ENCODE measurements at regions not wholly inside any gene's neighbourhood (a gene's known extent, or its start where the extent isn't known, plus 50 kb on each side); places are given as distances from the start of the nearest gene placed in this dataset.

DNA sequence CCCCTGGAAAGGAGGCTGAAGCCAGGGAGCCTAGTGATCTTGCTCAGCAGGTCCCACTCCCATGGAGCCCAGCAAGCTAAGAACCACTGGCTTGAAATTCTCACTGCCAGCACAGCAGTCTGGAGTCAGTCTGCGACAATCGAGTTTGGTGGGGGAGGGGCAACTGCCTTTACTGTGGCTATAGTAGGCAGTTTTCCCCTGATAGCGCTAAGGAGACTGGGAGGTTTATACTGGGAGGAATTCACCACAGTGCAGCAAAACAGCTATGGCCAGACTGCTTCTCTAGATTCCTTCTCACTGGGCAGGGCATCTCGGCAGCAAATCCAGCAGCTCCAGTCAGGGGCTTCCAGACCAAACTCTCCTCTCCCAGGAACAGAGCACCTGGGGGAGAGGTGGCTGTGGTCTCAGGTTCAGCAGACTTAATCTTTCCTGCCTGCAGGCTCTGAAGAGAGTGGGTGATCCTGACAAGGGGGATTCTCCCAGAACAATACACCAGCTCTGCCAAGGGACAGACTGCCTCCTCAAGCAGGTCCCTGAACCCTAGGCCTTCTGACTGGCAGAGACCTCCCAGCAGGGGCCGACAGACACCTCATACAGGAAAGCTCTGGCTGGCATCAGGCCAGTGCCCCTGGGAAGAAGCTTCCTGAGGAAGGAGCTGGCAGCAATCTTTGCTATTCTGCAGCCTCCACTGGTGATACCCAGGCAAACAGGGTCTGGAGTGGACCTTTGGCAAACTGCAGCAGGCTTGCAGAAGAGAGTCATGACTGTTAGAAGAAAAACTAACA, 548.5 kb upstream of the NEGR1 start:
- no peak for DNase-seq (ENCODE audit: low spot score)

DNA sequence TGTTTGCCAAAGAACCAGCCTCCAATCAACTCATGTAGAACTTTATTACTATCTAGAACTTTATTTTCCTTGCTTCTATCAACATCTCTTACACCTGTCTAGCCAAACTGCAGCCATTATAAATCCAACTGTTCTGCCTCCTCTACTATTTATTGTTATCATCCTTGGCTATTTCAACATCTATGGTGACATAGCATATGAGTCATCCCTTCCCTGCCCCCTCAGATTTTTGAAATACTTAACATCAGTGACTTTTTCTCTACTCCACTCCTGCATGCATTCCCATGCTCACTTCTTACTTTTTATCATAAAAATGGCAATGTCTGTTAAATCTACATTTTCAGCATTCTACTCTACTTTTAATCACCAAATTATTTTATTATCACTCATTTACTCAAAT, 544.9 kb upstream of the NEGR1 start:
- DNase-seq (ENCODE audit: low spot score) = no peak

DNA sequence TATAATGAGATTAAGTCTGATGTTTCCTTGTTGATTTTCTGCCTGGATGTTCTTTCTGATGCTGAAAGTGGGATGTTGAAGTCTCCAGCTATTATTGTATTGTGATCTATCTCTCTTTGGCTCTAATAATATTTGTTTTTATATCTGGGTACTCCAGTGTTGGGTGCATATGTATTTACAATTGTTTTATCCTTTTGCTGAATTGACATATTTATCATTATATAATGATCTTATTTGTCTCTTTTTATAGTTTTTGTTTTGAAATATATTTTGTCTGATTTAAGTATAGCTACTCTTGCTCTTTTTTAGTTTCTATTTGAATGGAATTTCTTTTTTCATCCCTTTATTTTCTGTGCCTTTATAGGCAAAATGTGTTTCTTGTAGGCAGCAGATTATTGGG, 522.2 kb upstream of the NEGR1 start:
- no peak for DNase-seq (ENCODE audit: low spot score)

DNA sequence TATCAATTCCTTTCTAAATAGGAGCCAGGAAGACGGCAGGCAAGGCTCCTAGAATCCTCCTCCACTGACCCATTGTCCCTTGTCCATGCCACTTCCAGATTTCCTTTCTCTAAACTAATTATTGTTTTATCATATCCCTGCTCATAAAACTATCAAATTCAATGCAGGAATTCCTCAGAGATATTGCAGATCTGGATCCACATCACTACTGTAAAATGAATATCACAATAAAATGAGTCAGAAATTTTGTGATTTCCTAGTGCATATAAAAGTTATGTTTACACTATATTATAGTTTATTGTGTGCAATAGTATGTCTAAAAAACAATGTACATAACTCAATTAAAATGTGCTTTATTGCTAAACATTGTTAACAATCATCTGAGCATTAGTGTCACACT, 498.7 kb upstream of the NEGR1 start:
- DNase-seq (ENCODE audit: low spot score) = no peak

DNA sequence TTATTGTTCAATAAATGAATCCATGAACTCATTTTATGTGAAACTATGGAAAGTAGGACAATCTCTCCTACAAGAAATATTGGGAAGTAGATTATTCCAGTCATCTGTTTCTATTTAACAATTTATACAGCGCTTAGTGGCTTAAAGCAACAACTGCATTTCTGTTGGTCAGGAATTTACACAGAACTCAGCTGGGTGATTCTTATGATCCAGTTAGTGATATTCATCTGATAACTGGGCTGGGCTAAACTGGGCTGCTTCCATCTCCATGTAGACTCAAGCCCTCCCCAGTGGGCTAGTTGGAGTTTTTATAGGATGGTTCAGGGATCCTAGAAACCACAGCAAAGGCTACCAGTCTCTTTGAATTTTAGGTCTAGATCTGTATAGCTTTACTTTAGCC, 497.9 kb upstream of the NEGR1 start:
- DNase-seq (ENCODE audit: low spot score) = no peak

DNA sequence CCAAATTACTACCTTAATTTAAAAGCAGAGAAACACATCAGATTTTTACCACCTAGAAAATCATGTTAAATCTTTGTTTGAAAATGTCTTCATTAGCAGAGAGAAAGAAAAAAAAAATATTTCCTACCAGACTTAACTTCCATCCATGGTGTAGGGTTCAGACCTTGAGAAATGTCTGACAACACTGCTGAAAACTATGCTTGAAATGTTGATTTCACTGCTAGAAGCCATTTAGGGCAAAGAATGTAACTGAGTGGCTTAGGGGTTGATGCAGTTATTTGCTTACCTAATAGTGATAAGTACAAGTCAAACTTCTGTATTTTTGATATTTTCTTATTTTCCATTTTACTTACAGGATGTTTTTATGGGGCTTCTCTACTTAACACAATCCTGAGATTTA, 495.6 kb upstream of the NEGR1 start:
- no peak for DNase-seq (ENCODE audit: low spot score)

DNA sequence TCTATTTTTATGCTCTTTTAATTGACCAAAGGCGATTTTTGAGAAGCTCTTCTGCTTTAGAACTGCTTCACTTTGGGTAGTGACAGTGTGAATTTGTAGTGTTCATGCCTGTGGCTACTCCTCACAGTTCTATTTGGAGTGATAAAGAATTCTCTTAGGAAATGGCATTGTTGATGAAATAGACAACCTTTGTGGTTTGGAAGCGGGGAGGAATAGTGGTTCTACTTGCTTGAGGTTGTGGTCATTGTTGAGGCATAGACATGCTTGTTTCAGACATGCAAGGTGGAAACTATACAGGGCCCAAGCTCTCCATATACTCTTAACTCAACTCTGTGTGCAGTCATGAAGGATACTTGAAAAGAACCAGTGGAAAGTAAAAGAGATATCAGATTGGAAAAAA, 481.1 kb upstream of the NEGR1 start:
- no peak for DNase-seq (ENCODE audit: low spot score)

DNA sequence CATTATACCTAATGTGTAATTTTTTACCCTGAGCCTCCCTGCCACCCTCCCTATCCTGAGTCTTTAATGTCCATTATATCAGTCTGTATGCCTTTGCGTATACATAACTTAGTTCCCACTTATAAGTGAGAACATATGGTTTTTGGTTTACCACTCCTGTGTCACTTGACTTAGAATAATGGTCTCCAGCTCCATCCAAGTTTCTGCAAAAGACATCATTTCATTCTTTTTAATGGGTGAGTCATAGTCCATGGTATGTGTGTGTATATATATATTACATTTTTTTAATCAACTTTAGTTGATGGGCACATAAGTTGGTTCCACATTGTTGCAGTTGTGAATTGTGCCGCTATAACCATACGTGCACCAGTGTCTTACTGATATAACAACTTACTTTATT, 477.1 kb upstream of the NEGR1 start:
- no peak for DNase-seq (ENCODE audit: low spot score)

DNA sequence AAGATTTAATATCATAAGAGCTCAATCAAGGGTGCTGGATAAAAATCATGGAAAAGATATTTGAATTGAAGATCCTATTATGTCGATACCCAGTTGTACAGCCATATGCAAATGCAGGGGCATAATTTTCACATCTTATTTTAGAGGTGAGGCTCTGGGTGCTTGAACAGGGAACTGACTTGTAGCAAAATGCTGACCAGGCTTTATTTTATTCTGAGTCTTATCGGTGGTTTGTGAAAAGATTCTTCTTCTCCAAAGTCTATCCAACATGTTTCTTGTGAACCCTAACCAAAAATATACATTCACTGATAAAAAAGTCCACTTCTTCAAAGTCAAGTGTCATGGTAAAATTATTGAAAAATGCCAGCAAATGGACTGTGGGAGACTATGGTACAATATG, 475.5 kb upstream of the NEGR1 start:
- DNase-seq (ENCODE audit: low spot score) = no peak

DNA sequence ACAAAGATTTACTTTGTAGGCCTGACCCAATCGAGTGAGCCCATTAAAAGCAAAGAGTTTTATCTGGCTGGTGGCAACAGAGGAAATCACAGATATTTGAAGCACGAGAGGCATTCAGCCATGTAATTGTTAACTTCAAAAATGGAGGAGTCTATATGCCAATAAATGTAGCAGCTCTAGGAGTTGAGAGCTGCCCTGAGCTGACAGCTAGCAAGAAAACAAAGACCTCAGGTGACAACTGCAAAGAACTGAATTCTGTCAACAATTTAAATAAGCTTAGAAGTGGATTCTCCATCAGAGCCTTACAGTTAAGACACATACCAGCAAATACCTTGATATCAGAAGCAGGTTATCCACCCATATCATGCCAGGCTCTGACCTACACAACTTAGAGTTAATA, 463.1 kb upstream of the NEGR1 start:
- no peak for DNase-seq (ENCODE audit: low spot score)

DNA sequence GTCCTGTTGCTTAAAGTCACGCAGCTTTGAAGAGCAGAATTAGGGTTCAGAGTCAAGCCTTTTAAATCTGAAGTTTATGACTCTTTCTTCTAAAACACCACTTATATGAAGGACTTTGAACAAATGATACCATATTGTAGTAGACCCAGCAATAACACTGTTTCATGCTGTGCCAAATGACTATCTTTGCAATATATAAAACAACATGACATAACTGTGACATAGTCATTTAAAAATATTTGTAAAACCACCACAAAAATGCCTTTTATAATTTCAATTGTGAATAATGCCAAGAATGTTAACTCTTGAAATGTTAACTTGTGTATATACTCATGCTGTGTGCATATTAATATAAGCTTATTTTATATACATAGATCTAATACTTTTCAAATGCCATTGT, 452.1 kb upstream of the NEGR1 start:
- no peak for DNase-seq (ENCODE audit: low spot score)

DNA sequence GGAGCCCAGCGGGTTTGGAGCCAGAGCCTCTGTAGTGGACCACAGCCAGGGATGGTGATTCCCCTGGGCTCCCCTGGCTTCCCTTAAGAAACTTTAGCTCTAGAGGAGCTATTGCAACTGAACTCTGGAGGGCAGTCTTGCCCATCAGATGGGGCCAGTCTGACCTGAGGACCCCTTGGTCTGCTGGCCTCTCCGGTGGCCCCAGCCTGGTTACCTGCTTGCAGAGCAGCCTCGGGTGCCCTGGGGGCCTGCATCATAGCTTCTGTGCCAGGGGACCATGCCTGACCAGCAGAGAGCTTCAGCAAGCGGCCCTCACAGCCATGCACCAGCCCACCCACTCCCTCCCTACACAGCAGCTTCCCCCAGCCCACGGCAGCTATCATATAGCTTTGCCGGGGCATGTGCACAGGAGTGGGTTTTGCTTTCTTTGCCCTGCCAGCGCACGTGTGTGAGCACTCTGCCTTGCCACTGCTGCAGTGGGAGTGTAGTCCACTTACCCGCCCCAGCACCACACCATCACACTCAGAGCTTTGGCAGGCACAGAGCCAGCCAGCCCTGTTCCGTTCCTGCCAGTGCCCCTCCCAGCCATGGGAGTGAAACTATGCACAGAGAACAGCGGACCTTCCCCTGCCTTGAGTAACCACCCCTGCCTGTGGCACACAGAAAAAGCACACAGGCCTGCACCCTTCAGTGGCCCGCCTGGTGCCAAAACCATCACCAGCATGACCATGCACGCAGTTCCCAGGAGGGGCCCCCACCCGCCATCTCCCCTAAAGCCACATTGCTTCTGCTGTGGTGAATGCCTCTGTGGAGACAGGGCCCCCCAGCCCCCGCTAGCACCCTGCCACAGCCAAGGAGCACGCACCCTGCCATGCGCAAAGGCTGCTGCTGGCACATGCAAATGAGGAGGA, 442.9 kb upstream of the NEGR1 start:
- DNase-seq (ENCODE audit: low spot score) = no peak

DNA sequence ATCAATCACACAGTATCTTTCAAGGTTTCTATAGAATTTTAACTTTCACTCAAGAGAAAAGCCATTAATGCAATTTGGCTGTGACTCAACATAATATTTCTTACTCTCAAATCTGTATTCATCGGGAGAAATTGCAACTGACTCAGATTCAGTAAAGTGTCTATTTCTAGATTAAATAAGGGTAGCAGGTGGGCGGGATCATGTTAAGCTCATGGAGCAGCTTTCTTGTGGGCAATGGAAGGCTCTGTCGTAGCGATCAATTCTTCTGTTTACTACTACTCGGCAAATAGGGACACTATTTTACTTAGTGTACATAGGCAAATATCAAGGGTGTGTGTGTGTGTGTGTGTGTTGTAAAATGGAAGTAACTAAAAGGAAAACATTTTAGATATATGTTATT, 423.6 kb upstream of the NEGR1 start:
- DNase-seq (ENCODE audit: low spot score) = no peak

DNA sequence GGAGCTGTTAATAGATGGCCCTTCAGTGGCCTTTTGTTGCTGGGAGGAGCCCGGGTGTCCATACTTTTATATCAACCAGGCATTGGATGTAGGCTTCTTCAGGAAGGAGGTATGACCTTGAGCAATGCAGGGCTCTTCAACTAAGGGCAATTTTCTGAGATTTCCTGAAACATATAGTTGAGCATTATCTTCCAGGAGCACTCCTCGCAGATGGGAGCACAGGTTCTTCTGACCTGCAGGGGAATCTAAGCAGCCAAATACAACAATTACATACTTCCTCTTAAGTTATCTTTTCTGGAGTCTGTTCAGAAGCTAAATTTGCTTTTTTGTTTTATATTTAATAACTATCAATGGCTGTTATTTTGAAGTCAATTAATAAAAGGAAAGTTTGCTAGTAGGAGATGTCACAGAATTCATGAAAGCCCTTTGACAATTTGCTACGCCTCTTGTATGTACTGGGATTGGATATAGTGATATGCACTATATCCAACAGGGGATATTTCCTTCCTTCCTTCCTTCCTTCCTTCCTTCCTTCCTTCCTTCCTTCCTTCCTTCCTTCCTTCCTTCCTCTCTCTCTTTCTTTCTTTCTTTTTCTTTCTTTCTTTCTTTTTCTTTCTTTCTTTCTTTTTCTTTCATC, 422.6 kb upstream of the NEGR1 start:
- DNase-seq (ENCODE audit: low spot score) = no peak

DNA sequence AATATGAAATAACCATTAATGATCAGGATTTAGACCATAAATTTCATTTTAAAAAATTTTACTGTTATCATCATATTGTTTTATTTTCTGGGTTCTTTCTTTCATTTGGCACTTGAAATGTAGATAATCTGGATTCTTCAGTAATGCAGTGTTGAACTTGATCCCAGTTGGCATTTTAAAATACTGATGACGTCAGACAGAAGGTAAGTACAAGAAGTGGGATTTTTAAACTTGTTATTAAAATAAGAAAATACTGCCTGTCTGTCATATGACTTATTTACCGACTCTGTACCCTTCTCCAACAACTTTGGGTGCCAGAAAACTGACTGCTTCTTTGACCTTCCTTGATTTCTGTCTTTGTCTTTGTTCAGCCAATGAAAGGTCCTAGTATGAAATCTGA, 415.1 kb upstream of the NEGR1 start:
- DNase-seq (ENCODE audit: low spot score) = no peak

DNA sequence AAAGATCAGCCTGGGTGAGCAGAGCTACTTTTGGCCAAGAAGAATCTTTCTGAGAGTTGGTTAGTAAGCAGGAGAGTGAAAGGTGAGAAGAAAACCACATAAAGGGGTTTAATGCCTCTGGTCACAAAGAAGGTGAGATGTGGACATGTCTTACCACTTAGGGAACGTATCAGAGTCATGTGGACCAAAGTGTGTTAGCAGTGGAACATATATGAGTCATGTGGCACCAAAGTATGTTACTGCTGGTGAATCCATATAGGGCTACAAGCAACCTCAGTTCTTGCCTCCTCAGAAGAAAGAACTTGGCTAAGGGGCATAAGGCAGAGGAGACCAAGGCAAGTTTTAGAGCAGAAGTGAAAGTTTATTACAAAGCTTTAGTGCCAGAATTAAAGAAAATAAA, 411.6 kb upstream of the NEGR1 start:
- no peak for DNase-seq (ENCODE audit: low spot score)

DNA sequence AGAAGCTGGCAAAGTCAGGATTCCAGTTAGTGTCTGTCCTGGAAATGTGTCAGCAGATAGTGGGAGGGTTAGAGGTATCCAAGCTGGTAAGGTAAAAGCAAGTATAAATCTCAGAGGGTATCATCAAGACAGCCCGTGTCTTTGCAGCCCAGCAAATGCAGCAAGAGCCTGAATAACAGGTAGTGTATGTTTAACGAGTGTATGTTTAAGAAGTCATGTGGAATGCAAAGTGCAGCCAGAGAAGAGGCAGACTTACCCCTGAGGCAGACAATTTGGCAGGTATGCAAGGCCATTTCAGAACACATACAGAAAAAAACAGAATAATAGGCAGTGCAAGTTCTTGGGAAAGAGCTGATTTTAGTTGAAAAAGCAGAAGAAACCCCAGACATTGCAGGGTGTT, 411.0 kb upstream of the NEGR1 start:
- no peak for DNase-seq (ENCODE audit: low spot score)

DNA sequence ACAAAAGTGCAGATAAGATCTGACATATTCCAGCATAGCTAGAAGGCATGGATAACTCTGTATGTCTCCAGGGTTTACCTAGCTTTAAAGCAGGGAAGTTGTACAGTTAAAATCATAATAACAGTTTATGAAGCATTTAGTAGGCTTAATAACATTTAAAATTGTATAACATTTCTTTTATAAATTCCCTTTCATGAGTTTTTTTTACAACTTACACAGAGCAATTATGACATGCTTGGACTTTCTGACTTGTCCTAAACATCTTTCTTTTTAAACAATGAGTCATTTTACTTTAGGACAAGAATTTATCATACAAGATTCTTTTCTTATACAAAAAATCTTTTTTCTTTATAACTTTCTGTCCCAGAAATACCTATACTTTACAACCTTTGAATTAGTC, 408.5 kb upstream of the NEGR1 start:
- no peak for DNase-seq (ENCODE audit: low spot score)

DNA sequence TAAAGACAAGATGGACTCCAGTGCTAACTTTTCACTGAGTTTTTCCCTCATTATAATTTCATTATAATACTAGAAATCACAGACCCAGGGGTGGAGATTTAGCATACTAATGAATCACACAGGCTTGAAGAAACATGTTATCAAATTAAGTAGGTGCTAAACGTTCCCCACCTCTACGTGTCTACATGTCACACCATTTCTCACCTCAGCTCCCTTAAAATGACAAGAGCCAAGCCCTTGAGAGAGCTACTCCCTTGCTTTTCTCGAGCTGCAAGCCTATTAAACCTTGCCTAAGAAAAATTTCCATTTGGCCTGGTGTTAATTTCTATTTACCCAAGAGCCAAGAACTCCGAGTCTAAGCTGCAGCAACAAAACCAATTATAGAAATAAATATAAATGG, 396.3 kb upstream of the NEGR1 start:
- no peak for DNase-seq (ENCODE audit: low spot score)

DNA sequence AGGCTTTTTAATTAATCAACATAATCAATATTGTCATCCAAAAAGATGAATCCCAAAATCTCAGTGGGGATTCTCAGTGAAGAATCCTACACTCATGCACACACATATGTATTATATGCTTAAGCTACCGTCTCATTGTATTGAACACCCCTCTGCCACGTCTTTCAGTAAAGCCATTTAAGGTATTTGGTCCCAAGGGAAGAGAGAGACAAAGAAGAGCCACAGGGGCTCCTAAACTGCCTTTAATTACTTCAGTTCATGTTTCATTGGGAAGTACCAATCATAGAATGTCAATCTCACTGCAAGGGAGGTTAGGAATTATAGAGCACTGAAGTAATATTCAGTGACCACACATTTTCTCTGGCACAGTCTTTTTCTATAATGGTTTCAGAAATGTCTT, 388.6 kb upstream of the NEGR1 start:
- DNase-seq (ENCODE audit: low spot score) = no peak

DNA sequence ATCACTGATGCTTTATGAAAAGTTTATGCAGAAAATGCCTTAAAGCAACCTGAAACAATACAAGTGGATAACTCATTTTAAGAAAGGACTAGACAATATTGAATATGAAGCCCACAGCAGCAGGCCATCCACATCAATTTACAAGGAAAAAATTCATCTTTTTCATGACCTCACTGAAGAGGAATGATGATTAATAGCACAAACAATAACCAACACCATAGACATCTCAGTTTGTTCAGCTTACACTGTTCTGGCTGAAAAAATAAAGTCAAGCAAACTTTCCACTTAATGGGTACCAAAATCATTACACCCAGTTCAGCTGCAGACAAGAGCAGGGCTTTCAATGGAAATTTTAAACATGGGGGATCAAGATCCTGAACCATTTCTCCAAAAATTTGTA, 380.6 kb upstream of the NEGR1 start:
- no peak for DNase-seq (ENCODE audit: low spot score)

DNA sequence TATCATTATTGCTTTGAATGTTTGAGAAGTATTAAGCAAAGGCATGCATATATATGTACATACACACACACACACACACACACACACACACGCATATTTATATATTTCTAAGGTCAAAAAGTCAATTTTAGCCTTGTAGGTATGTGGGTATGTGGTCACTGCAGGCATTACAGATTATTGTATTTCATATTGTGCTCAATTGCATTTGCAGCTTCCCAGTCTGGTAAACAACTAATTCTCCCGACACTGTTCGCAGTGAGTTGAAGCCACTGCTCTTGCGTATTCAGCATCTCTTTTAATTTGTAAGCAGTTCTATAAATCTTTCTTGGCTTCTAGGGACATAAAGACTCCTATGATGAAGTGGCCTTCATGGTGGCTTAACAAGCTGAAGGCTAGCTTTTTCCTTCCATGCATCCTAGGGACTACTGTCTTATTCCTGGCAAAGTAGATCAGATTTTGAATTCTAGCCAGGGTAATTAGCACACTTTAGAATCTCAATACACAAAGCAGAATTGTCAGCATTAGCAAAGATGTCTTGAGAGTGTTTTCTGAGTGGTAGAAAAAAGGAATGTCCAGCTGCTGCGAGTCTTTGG, 368.6 kb upstream of the NEGR1 start:
- no peak for DNase-seq (ENCODE audit: low spot score)

DNA sequence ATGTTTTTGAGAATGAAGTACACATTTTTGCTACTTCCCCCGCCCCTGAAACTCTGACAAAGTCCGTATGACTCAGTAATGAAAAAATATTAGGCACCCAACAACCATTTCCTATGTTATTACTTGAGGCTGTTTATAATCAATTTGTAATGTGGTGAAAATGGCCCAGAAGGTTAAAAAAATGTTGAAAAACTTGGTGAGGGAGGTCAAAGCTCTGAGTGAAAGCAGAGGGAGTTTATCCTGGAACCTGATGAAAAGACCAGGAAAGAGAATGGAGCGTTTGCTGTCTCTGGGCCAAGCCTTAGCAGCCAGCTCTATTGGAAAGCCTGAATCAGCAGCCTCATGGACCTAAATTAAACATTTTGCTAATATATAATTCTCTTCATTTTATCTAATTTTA, 367.7 kb upstream of the NEGR1 start:
- DNase-seq (ENCODE audit: low spot score) = no peak

Measured in kidney capillary endothelial cell (primary cell).